ENCODE measurements at regions not wholly inside any gene's neighbourhood (a gene's known extent, or its start where the extent isn't known, plus 50 kb on each side); places are given as distances from the start of the nearest gene placed in this dataset.

- Mint-ChIP-seq H3K9me3 (peaks cover 0 to 5% of the 10 kb centered on the region in 2 experiments; a peak in 4 of 5 replicates), H3K4me1 (peaks cover 0 to 7% of the 10 kb centered on the region in 2 experiments; a peak in 3 of 4 replicates), H3K4me3 (no peak overlapping the region), H3K27me3 (ENCODE audit: low read depth) (peaks cover 5% of the 10 kb centered on the region), H3K27ac (no peak overlapping the region), H3K36me3 (ENCODE audit: insufficient read depth in 1 of 3, low read depth in 3 of 3) (peaks cover 0 to 4% (median 1%) of the 10 kb centered on the region in 3 experiments; a peak in 4 of 7 replicates)
- Histone ChIP-seq H2BK120ac (ENCODE audit: low read depth, low read length, poor library complexity, severe bottlenecking) (no peak overlapping the region), H3K18ac (ENCODE audit: insufficient read length, low read depth, low read length) (no peak overlapping the region), H3K4me1 (ENCODE audit: insufficient read depth, low read length) (no peaks in the 10 kb centered on the region), H2BK20ac (ENCODE audit: low read depth, low read length, poor library complexity, severe bottlenecking) (no peak overlapping the region), H4K91ac (ENCODE audit: insufficient read length, low read depth, low read length) (no peak overlapping the region), H3K79me2 (ENCODE audit: insufficient read depth, low read length) (no peaks in the 10 kb centered on the region), H3K27ac (ENCODE audit: insufficient read length, low read depth, low read length) (no peak overlapping the region), H2BK12ac (ENCODE audit: insufficient read length, low read depth, low read length) (no peak overlapping the region), H2BK15ac (ENCODE audit: low read depth, low read length) (no peak overlapping the region), H3K56ac (ENCODE audit: insufficient read length, low read depth, low read length) (no peak overlapping the region), H3T11ph (ENCODE audit: low read length) (no peak overlapping the region), H3K79me1 (ENCODE audit: insufficient read depth, low read depth, low read length, poor library complexity, severe bottlenecking) (no peaks in the 10 kb centered on the region), H4K8ac (replicated peaks; ENCODE audit: insufficient read length, low read depth, low read length) (no peak overlapping the region), H3K4ac (ENCODE audit: low read depth, low read length) (no peak overlapping the region), H3K23me2 (ENCODE audit: insufficient read length, low read depth, low read length, poor library complexity, severe bottlenecking) (no peaks in the 10 kb centered on the region), H3K4me2 (ENCODE audit: insufficient read depth, insufficient read length, low read length) (no peak overlapping the region), H3K23ac (ENCODE audit: insufficient read length, low read depth, low read length) (no peak overlapping the region), H4K5ac (ENCODE audit: insufficient read length, low read depth, low read length) (no peak overlapping the region), H3K14ac (ENCODE audit: insufficient read depth, low read length) (no peak overlapping the region), H2BK5ac (ENCODE audit: insufficient read length, low read length) (no peak overlapping the region), H2AFZ (ENCODE audit: low read length) (no peak overlapping the region), H3K27me3 (ENCODE audit: insufficient read depth, low read length) (no peaks in the 10 kb centered on the region), H4K20me1 (ENCODE audit: control insufficient read depth, insufficient read depth, insufficient read length) (no peaks in the 10 kb centered on the region), H3K9ac (ENCODE audit: extremely low read depth, insufficient read length, low read length) (no peak overlapping the region), H2AK5ac (ENCODE audit: insufficient read length, low read length) (no peak overlapping the region), H3K9me3 (ENCODE audit: control insufficient read depth, low read depth, low read length) (no peaks in the 10 kb centered on the region)
- TF ChIP-seq, protein P1, sequence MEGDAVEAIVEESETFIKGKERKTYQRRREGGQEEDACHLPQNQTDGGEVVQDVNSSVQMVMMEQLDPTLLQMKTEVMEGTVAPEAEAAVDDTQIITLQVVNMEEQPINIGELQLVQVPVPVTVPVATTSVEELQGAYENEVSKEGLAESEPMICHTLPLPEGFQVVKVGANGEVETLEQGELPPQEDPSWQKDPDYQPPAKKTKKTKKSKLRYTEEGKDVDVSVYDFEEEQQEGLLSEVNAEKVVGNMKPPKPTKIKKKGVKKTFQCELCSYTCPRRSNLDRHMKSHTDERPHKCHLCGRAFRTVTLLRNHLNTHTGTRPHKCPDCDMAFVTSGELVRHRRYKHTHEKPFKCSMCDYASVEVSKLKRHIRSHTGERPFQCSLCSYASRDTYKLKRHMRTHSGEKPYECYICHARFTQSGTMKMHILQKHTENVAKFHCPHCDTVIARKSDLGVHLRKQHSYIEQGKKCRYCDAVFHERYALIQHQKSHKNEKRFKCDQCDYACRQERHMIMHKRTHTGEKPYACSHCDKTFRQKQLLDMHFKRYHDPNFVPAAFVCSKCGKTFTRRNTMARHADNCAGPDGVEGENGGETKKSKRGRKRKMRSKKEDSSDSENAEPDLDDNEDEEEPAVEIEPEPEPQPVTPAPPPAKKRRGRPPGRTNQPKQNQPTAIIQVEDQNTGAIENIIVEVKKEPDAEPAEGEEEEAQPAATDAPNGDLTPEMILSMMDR (conservative IDR thresholded peaks at IDR 0.05): no peak
- no peak for DNase-seq
- WGBS (ENCODE audit: extremely low coverage, insufficient read length, low lambda C conversion rate): no CpG with 5 or more reads among the region's 5 CpGs
Measured at GRCh38 chr9:95729669-95730368, 145.7 kb upstream of the ERCC6L2 start.

Measured in H9 (cell line).